ENCODE measurements at regions not wholly inside any gene's neighbourhood (a gene's known extent, or its start where the extent isn't known, plus 50 kb on each side); places are given as distances from the start of the nearest gene placed in this dataset.

DNA sequence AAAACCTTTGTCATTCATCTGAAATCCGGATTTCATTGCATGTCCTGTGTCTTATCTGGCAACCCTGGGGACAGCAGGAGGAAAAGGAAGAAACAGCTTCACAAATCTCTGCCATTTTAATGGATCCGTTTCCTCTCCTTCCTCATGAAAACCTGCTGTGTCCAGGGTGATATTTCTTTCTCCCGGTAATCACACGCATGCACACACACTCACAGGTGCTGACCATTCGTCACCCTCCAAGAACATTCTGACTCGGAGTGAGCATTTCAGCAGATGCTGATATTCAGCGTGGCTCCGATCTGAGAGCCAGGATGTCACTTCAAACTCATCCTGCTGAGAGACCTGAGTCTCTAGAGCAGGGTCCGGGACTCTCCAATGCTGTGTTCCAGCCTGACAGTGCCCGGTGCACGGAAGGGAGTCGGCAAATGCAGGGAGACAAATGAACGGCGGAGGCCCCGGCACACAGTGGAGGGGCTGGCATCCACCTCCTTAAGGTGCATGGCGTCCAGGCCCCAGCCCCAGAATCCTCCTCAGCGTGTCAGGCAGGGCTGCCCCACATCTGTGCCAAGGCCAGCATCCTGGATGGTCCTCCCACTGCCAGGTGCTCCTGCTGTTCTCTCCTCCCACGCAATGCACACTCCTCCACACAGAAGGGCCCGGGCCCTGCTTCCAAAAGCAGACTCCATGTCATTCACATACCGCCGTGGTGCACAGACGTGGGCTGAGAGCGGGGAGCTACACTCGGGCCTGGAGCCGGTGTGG lies 70.7 kb downstream of the RBFOX3 start:
- no peak for DNase-seq

DNA sequence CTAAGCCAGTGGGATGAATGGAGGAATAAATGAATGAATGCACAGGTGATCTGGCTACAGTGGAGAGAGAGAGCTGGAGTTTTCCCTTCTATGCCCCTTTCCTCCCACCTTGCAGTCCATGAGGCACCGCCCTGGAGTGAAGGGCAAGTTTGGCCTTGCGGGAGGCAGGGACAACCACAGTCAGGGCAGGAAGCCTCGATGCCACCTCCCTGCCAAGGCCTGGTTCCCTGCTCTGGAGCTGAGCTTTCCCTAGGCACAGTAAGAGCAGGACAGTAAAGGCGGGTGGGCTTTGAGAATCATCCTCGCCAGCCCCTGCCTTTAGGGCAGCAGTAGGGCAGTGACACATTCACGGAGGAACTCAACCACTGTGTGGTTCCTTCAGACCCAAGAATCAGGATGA lies 72.6 kb downstream of the RBFOX3 start:
- no peak for DNase-seq

- no peak for DNase-seq
Measured at GRCh38 chr17:79537686-79538085, 73.2 kb downstream of the RBFOX3 start.

GRCh38 chr17:79537061-79537460 lies 73.8 kb downstream of the RBFOX3 start:
- DNase-seq = no peak

DNA sequence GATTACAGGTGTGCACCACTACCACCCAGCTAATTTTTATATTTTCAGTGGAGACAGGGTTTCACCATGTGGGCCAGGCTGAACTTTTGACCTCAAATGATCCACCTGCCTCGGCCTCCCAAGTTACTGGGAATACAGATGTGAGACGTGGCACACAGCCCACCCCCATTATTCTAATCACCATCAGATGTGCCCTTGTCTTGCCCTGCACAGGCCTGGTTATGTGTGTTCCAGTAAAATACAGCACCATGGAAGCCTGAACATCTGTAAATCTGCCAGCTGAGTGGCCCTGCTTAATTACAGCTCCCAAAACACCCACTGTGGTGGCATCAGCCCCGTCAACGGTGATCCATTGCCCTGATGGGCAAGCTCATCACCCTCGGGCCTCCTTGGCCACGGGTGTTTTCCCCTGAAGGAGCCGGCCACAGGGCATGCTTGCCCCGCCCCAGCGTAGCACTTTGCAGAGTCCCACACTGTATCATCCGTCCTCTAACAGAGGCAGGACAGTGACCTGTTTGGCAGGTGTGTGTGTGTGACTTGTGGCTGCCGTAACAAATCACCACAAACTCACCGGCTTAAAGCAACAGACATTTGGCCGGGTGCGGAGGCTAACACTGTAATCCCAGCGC lies 74.5 kb downstream of the RBFOX3 start:
- DNase-seq = no peak

DNA sequence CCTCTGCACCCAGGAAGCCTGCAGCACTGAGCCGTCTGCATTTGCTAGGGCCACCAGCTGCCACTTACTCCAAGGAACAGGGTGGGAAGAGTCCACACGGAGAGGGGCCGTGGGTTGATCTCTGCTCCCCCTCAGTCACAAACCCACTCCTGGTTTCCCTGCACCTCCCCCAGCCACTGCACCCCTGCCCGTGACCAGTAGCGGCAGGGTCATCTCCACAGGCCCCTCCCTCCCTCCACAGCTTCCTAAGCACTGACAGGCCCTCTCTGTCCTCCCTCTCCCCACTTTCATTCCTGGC lies 75.2 kb downstream of the RBFOX3 start:
- peak; percentile 6 for DNase-seq

- DNase-seq = no peak
Measured at GRCh38 chr17:79534851-79535727, 75.8 kb downstream of the RBFOX3 start.

DNA sequence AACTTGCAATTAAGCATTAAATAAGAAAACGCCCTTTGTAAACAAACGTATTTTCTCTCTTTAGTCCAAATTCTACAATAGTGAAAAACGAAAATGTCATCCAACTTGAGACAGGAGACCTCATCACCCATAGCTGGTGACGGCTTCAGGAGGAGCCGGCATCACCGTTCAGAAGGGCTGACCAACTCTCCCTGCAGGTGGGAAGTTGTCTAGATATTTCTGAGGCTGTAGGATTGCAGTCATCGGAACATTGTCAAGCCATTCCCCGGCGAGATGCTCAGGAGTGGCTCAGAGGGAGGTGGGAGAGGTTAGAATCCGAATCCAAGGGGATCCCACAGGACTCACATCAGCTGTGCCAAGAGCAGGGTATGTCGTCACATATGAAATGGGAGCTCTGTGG lies 76.7 kb downstream of the RBFOX3 start:
- no peak for DNase-seq

DNA sequence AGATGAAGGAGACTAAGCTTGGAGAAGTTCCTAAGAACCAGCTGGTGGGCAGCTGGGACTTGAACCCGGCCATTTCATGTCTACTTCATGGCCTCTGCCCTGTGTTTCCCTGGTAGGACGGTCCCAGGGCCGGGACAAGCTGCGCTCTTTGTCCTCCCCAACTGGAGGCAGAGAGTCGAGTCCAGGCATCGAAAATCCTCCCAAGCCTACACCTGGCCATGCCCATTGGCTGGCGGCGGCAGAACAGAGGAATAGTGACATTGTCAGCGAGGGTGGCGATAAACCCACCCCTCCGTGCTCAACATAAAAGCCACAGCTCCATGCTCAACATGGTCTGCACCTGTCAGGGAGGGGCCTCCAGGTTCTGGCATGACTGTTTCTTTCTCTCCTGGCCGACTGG lies 77.7 kb downstream of the RBFOX3 start:
- DNase-seq = no peak

DNA sequence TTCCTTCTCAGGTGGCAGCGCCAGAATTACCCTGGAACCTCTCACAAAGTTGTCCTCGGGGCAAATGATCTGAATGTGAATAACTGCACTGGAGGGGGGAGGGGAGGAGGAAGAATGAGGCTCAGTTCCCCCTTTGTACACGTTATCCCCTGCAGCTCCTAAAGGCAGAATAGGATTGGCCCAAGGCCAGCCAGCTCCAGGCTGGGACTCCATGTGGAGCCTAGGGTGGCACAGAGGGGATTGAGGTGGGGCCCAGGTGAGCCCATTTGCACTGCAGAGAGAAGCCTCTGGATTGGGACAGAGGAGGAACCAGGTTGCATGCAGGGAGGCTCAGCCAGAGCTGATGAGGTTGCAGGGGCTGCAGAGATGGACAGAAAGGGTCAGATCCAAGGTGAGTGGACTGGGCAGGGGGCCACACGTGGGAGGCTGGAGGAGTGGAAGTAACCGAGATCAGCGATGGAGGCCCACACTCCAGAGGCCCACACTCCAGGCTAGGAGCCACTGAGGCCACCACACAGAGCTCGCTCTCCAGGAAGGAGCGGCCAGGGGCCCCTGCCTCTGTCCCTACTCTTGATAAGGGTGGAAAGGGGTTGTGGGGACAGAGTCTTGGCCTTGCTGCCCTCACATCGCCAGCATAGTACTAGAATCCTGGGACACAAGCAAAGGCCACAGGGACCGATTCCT lies 78.6 kb downstream of the RBFOX3 start:
- peak; percentile 7 for DNase-seq

DNA sequence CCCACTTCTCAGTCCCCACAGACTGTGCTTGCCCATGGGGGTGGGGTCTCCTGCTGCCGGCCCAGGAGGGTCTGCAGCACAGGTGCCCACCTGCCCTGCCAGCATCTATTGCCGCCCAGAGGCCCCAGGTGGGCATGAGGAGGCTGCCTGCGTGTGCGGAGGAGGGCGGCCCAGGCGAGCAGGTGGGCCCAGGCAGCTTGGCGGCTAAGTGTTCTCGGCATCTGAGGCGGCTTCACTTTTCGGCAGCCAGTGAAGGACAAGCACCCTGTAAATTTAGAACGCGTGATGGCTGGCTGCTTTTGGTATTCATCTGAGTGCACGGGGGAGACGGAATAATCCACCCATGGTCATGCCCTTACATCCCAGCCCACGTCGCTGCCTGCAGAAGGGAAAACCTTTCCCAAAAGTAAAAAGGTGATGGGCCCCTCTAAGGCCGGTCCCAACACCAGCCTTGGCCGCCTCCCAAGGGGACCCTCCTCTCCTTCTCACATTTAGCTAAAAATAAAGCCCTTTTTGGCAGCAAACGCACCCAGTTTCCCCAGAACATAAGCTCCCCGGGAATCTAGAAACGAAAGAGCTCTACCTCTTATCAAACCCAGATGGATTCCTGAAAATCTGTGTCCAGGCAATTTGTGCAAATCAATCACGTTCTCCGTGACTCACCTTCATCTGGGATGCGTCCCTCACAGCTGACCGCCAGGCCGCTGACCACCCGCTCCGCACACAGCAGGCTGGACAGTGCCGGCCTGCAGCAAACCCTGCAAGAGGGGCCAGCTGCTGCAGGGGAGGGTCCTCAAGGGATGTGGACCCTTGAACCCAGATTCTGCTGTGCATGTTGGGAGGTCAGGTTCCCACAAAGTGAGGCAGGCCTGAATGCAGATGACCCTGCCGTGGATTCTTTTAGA lies 79.4 kb downstream of the RBFOX3 start:
- peak; percentile 8 for DNase-seq

DNA sequence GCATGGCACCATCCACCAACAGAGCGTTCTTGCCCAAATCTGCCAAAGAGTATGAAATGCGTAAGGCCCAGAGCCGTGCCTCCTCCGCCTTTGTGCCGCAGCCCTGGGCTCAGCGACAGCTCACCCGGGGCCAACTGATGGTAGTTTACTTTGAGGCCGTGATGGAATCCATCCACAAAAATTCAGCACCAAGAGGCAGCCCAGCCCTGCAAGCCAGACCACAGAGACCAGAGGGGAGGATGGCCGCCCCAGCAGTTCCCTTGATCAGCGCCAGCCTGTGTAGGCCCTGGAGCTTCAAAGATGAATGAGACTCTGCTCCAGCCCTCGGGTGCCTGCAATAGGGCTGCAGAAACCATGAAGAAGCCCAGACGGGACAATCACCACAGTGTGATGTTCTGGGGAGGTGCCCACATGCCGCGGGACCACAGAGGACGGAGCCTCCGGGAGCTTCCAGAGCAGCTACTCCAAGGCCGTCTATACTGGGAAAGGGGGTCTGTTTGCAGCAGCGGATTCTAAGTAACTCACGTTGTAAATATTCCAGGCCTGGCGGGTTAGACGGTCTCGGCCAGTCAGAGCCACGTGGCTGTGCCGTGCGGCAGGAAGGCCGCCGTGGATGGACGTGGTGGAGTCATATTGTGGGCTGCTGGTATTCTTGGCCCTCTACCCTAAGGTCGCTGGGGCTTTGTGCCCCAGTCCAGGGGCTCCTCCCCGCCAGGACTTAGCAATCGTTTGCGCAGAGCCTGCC lies 80.3 kb downstream of the RBFOX3 start:
- peak; percentile 3 for DNase-seq

GRCh38 chr17:79529661-79530081 lies 81.2 kb downstream of the RBFOX3 start:
- peak; percentile 19 for DNase-seq

- no peak for DNase-seq
Measured at GRCh38 chr17:79528592-79529125, 82.2 kb downstream of the RBFOX3 start.

GRCh38 chr17:79527306-79527705 lies 83.5 kb downstream of the RBFOX3 start:
- no peak for DNase-seq

- DNase-seq = no peak
Measured at GRCh38 chr17:79525793-79526677, 84.8 kb downstream of the RBFOX3 start.

DNA sequence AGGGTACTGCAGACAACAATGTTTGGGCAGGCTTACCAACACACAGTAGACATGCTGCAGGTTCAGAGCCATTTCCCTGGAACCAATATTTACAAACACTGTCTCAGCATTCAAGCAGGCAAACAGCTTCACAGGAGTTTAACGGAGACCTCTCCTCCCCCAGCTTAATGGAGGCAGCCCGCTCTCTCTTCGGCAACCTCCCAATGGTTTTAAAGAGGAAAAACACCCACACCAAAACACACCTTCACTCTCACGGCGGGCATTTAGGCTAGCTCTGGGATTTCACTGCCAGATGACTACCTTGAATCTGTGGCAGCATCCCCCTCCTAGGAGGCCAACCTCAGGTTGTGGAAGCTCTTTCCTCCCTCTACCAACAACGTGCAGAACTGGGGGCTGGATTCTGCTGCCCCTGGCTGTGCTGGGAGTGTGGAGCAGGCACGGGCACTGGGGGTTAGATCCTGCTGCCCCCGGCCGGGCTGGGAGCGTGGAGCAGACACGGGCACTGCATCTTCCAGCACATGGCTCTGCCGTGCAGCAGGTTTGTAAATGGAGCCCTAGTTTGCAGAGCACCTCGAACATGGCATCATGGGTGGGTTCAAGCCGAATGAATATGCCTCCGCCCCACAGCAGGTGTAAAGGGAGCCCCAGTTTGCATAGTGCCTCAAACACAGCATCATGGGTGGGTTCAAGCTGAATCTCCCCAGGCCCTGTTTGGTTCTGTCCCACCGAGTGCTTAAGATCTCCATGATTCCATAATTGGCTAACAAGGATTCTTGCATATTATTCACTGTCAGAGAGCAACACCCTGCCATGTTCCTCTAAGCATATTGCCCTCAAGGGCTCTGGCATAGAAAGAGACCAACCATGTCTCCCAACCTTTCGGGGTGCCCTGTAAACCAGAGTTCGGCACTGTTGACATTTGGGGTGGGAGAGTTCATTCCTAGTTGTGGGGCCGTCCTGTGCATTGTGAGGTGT lies 86.4 kb downstream of the RBFOX3 start:
- DNase-seq = no peak

- DNase-seq = no peak
Measured at GRCh38 chr17:79522414-79522813, 88.4 kb downstream of the RBFOX3 start.

DNA sequence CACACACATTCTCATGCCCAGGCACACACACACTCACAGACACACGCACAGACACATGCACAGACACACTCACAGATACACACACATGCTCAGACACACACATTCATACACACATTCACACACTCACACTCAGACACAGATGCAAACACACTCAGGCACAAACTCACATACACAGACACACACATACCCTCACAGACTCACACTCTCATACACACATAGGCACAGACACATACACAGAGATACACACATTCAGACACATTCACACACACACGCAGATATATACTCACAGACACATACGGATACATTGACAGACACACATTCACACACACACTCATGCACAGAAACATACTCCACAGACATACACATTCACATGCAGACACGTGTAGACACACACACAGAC lies 89.6 kb downstream of the RBFOX3 start:
- no peak for DNase-seq
